ENCODE measurements at regions not wholly inside any gene's neighbourhood (a gene's known extent, or its start where the extent isn't known, plus 50 kb on each side); places are given as distances from the start of the nearest gene placed in this dataset.

DNA sequence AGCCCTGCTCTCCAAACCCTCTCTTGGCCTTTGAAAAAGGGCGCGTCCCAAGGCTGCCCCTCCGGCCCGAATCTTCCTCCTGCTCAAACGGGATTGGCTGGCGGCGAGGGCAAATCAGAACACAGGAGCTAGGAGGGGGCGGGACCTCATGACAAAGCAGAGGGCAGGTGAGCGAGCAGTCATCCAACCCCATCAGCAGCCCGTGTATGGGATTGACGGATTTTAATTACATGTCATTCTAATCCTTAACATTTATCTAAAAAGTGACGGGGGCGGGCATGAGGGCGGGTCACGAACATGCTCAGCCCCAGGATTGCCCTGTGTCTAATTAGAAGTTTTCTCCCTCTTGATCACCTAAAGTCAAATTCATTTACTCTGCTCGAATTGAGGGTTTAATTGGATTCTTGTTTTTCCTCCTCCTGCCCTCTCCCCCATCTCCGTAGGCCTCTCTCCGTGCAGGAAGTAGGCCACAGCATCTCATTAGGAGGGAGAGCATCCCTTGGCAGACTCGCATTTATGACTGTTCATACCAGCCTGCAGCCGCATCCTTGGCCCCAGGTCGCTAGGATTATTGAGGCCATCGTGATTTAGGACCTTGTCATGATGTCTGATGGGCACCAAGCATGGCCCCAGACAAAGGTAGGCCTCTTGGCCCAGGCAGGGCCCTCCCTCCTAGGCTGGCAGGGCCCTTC is 147.1 kb downstream of the CHST1 start:
- no peak for DNase-seq (ENCODE audit: low read depth)

GRCh38 chr11:45517171-45517770 is 148.2 kb downstream of the CHST1 start:
- no peak for DNase-seq (ENCODE audit: low read depth)

GRCh38 chr11:45513821-45514340 is 151.5 kb downstream of the CHST1 start:
- DNase-seq (ENCODE audit: low read depth) = no peak

GRCh38 chr11:45512471-45513148 is 152.8 kb downstream of the CHST1 start:
- no peak for DNase-seq (ENCODE audit: low read depth)

GRCh38 chr11:45511566-45511965 is 153.9 kb downstream of the CHST1 start:
- no peak for DNase-seq (ENCODE audit: low read depth)

GRCh38 chr11:45507916-45508315 is 157.5 kb downstream of the CHST1 start:
- DNase-seq (ENCODE audit: low read depth) = no peak

- no peak for DNase-seq (ENCODE audit: low read depth)
Measured at GRCh38 chr11:45503311-45503710, 162.1 kb downstream of the CHST1 start.

DNA sequence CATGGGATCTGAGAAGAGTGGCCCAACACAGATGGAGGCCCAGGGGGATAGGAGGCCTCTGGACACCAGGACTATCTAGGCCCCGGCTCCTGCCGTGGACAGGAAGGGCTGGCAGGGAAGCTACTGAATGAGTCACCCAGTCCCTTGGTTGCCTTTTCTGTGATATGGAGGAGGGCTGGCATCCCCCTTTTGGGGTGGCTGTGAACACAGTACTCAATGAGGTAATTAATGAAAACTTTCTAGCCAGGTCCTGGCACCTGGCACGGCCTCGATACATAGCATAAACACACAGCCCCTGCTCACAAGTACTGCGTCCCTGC is 163.2 kb downstream of the CHST1 start:
- no peak for DNase-seq (ENCODE audit: low read depth)

GRCh38 chr11:45501392-45502225 is 163.8 kb downstream of the CHST1 start:
- no peak for DNase-seq (ENCODE audit: low read depth)

DNA sequence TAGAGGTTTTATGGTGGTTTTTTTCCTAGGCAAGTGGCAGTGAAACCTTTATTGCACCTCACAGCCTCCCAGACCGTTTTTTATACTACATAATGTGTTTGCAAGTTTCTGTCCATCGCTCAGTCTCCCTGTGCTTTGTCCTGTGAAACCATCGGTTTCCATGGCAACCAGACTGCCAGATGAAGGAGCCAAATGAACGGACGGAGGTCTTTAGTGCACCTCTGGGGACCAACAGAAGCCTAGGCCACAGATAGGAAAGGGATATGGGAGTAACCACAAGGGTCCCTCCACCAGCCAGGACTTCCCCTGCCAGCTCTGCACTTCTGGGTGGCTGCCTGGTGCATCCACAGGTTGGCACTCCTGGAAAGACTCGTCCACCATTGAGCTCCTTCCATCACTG is 165.0 kb downstream of the CHST1 start:
- no peak for DNase-seq (ENCODE audit: low read depth)

DNA sequence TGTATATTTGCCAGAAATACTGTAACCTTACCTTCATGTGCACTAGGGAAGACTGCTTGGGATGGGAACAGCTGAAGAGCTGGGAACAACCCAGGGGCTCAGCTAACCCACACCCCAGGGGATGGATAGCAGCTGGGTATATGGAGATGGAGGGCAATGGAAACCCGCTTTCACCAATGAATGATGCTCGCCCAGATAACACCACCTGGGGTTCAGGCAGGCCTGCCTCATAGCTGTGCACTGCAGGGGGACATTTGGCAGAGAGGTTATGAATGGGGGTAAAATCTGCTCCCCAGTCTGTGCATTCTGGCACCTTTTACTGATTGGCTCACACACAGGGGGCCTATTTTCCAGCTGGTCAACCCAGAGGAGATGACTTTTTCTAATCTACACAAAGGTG is 170.7 kb downstream of the CHST1 start:
- no peak for DNase-seq (ENCODE audit: low read depth)

- DNase-seq (ENCODE audit: low read depth) = no peak
Measured at GRCh38 chr11:45489281-45489905, 176.0 kb downstream of the CHST1 start.

- no peak for DNase-seq (ENCODE audit: low read depth)
Measured at GRCh38 chr11:45486461-45486860, 179.0 kb downstream of the CHST1 start.

DNA sequence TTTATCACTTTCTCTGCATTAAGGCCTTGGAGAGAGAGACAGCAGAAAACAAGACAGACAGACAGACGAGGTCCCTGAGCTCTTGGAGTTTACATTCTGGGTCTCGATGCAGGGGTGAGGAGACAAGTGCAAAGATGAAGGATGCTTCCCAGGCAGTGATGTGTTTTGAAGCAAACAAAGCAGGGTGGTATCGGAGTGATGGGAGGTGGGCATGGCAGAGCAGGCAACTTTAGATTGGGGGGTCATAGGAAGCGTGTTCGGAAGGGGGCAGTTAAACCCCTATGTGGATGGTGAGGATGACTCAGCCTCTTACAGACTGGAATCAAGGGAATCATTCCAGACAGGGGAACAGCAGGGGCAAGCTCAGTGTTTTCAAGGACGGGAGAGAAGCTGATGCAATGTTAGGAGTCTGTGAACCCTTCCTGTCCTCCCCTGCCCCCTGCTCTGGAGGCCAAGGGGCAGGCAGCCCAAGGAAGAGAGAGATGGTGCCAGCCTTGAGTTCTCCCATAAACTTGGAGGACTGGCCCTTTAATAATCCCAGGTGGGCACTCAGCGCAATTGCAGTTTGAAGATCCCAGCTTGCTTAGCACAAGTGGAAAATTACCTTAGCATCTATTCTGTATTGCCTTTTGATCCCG is 180.2 kb downstream of the CHST1 start:
- no peak for DNase-seq (ENCODE audit: low read depth)

DNA sequence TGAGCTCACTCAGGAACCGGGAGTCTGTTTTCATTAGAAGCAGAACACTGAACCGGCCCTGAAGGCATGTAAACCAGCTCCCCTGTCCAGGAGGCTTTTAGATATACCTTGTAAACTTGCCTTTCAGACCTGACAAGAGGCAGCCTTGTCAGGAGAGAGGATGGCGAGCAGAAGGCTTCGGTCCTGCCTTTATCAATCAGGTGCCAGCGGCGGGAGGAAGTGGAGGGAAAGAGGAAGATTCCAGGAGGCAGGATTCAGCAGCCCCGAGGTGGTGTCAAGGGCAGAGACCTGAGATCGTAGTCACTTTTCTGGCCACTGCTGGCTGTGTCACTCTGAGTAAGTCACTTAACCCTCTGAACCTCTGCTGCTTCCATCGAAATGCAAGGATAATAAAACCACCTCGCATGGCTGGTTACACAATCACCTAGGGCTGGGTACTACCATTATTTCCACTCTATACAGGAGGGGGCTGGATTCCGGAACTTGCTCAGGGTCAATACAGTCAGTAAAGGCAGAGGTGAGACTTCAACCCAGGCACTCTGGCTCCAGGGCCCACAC is 181.0 kb downstream of the CHST1 start:
- DNase-seq (ENCODE audit: low read depth) = no peak

DNA sequence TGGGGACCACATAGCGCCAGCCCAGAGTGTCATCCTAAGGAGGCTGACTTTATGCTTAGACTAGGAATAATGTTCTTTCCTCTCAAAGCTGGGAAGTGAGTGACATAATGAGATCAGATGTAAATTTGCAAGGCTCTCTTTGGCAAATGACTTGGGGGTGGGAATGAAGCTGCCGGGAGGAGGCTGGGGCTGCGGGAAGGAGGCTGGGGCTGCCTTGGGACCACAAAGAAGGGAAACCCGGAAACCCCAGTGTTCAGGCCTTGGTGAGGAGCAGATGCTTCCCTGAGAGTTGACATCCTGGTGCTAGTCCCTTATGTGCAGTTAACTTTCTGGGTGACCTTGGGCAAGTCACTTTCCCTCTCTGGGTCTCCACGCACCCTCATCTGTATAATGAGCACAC is 182.0 kb downstream of the CHST1 start:
- DNase-seq (ENCODE audit: low read depth) = no peak

DNA sequence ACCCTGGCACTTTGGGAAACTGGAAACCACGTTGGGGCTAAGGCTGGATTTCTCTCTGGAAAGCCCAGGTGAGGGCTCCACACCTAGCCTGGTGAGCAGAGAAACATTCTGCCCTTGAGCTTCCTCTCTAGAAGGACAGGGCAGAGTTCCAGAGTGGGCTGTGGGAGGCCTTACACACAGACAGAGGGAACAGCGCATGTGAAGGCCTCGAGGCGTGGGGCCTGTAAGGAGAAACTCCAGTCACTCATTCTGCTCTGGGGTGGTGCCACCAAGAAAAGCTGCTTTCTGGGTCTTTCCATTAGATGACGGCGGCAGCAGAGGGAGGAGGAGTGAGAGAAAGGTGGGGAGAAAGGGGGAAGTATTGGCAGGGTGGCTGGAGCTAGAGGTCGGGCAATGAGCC is 183.1 kb downstream of the CHST1 start:
- DNase-seq (ENCODE audit: low read depth) = no peak

GRCh38 chr11:45481026-45481425 is 184.4 kb downstream of the CHST1 start:
- DNase-seq (ENCODE audit: low read depth) = no peak

GRCh38 chr11:45477588-45477987 is 187.8 kb downstream of the CHST1 start:
- no peak for DNase-seq (ENCODE audit: low read depth)

DNA sequence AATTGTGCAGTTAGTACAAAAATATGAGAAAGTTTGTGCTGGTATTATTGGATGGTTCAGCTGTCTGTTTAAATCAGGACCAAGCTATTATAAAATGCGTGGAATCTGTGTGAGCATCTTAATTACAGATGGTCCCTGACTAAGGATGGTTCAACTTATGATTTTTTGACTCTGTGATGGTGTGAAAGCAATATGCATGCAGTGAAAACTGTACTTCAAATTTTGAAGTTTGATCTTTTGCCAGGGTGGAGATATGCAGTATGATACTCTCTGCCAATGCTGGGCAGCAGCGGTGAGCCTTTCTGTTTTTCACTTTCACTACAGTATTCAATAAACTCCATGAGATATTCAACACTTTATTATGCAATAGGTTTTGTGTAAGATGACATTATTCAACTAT is 189.3 kb downstream of the CHST1 start:
- no peak for DNase-seq (ENCODE audit: low read depth)

GRCh38 chr11:45475173-45475572 is 189.0 kb upstream of the SYT13 start:
- DNase-seq (ENCODE audit: low read depth) = no peak

Data from stromal cell of bone marrow (primary cell).